Ishikawa (cell line): ENCODE measurements at regions not wholly inside any gene's neighbourhood (a gene's known extent, or its start where the extent isn't known, plus 50 kb on each side); places are given as distances from the start of the nearest gene placed in this dataset.

Source experiments
- CEBPB ChIP-seq: IDR thresholded peaks from 2 replicates; pipeline ENCODE4 v1.6.1; 2012
- CREB1 ChIP-seq: IDR thresholded peaks from 2 replicates; pipeline ENCODE4 v1.6.1; 2012; ENCODE audit warnings: low read depth
- EGR1 ChIP-seq: IDR thresholded peaks from 2 replicates; pipeline ENCODE4 v1.6.1; 2012
- EP300 ChIP-seq: IDR thresholded peaks from 2 replicates; pipeline ENCODE4 v1.6.1; 2012; ENCODE audit warnings: borderline replicate concordance
- FOXM1 ChIP-seq: IDR thresholded peaks from 2 replicates; pipeline ENCODE4 v1.6.1; 2012; ENCODE audit warnings: low read depth, borderline replicate concordance
- MAX ChIP-seq: IDR thresholded peaks from 2 replicates; pipeline ENCODE4 v1.6.1; 2012
- NFIC ChIP-seq: IDR thresholded peaks from 2 replicates; pipeline ENCODE4 v1.6.1; 2012
- RAD21 ChIP-seq: IDR thresholded peaks from 2 replicates; pipeline ENCODE4 v1.6.1; 2012; ENCODE audit warnings: low read depth
- TAF1 ChIP-seq: IDR thresholded peaks from 2 replicates; pipeline ENCODE4 v1.6.1; 2012; ENCODE audit warnings: low read depth, mild to moderate bottlenecking
- TCF12 ChIP-seq: IDR thresholded peaks from 2 replicates; pipeline ENCODE4 v1.6.1; 2012; ENCODE audit warnings: low read depth
- TEAD4 ChIP-seq: IDR thresholded peaks from 2 replicates; pipeline ENCODE4 v1.6.1; 2012
- USF1 ChIP-seq: IDR thresholded peaks from 2 replicates; pipeline ENCODE4 v1.6.1; 2012
- YY1 ChIP-seq: IDR thresholded peaks from 2 replicates; pipeline ENCODE4 v1.6.1; 2012; ENCODE audit warnings: low read depth
- ZBTB7A ChIP-seq: IDR thresholded peaks from 2 replicates; pipeline ENCODE4 v1.6.1; 2012; ENCODE audit warnings: low read depth
- TF ChIP-seq, protein P1 (sequence below): IDR thresholded peaks from 2 replicates; pipeline ENCODE4 v1.6.1; 2012; ENCODE audit warnings: low read depth, mild to moderate bottlenecking

DNA sequence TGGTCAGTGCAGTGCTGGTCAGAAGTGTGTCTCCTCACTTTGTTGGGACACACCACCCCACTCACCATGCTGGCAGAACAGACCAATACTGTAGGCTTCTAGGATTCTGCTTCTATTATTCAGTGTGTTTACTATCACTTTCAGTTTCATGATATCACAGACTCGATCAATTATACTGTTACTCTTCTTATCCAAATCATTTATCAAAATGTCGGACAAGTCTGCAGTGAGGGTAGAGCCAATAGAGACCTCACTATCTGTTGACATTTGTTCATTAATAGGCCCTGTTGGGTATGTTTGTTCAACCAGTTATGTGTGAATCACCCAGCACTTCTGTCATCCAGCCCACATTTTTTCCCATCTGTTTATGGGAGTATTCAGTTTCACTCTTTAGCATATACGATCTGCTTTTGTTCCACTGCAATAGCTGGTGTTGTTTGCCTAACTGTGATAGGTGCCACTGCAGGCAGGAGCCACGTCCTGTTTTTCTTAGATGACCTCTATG is 140.1 kb downstream of the NRN1 start:
- no peak for TF ChIP-seq ZBTB7A
- TF ChIP-seq TEAD4 = no peak
- no peak for TF ChIP-seq USF1
- no peak for TF ChIP-seq EP300
- TF ChIP-seq MAX = no peak
- no peak for TF ChIP-seq CEBPB
- no peak for TF ChIP-seq TCF12
- no peak for TF ChIP-seq FOXM1
- TF ChIP-seq TAF1 = no peak

DNA sequence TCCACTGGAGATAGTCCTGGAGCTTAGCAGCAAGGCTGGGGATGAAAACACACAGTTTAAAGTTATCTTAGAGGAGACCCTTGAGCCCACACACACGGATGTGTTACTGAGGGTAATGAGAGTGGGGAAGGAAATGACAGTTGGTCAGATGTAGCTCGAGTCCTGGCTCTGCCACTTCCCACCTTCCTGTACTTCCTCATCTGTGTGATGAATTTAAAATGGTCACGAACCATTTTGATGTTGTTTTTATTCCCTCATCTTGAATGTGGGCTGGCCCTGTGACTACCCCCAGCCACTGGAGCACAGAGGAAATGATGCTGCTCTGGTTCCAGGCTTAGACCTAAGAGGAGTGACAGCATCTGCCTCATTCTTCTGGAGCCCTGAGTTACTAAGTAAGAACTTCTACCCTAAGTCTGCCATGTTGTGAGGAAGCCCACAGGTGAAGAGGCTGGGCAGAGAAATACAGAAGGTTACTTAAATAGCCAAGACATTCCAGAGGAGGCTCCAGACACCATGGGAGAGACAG is 141.2 kb downstream of the NRN1 start:
- no peak for TF ChIP-seq MAX
- TF ChIP-seq USF1 = no peak
- no peak for TF ChIP-seq YY1
- TF ChIP-seq RAD21 = no peak
- TF ChIP-seq TCF12 = no peak
- TF ChIP-seq, protein P1, sequence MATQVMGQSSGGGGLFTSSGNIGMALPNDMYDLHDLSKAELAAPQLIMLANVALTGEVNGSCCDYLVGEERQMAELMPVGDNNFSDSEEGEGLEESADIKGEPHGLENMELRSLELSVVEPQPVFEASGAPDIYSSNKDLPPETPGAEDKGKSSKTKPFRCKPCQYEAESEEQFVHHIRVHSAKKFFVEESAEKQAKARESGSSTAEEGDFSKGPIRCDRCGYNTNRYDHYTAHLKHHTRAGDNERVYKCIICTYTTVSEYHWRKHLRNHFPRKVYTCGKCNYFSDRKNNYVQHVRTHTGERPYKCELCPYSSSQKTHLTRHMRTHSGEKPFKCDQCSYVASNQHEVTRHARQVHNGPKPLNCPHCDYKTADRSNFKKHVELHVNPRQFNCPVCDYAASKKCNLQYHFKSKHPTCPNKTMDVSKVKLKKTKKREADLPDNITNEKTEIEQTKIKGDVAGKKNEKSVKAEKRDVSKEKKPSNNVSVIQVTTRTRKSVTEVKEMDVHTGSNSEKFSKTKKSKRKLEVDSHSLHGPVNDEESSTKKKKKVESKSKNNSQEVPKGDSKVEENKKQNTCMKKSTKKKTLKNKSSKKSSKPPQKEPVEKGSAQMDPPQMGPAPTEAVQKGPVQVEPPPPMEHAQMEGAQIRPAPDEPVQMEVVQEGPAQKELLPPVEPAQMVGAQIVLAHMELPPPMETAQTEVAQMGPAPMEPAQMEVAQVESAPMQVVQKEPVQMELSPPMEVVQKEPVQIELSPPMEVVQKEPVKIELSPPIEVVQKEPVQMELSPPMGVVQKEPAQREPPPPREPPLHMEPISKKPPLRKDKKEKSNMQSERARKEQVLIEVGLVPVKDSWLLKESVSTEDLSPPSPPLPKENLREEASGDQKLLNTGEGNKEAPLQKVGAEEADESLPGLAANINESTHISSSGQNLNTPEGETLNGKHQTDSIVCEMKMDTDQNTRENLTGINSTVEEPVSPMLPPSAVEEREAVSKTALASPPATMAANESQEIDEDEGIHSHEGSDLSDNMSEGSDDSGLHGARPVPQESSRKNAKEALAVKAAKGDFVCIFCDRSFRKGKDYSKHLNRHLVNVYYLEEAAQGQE = no peak
- no peak for TF ChIP-seq ZBTB7A

- TF ChIP-seq ZBTB7A (no peak), NFIC (no peak), CREB1 (no peak), EP300 (no peak), FOXM1 (no peak), YY1 (no peak), USF1 (no peak), EGR1 (no peak), RAD21 (no peak), MAX (no peak), TCF12 (no peak), TAF1 (no peak), TEAD4 (no peak), CEBPB (no peak)
- TF ChIP-seq, protein P1 = no peak
These were observed 145.9 kb downstream of the NRN1 start for GRCh38 chr6:5860849-5861248.

DNA sequence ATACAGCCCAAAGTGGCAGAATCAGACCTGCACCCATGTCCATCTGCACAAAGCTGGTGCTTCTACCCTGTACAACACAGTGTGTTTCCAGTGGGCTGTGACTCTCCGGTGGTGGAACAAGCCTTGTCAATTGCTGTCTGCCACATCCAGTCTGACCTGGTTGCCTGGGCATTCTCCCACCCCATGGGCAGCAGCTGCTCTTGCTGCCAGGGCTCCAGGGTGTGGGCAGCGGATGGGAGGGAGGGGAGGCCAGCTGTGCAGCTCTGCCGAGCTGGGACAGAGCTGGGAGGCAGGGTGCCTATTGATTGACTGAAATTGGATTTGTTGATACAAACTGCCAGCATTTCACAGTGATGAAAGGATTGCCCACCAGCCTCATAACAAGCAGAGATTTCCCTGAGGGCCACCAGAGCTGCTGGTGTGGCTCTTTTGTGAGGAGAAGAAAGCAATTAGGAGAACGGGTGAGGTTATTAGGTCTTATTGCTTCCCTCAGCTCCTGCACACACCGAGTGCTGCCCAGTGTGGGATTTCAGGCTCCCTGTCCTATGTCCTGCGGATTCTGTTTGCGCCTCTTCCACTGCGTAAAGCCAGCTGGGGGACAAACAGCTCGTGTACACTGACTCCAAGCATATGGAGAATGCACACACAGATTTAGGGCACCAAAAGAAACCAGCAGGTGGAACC is 150.8 kb downstream of the NRN1 start:
- TF ChIP-seq TCF12 (no peak), CEBPB (no peak), FOXM1 (no peak), YY1 (no peak), TEAD4 (no peak), EP300 (no peak), TAF1 (no peak), EGR1 (no peak), ZBTB7A (no peak), MAX (no peak), CREB1 (no peak), RAD21 (no peak), USF1 (no peak), NFIC (no peak)
- TF ChIP-seq, protein P1 = no peak
